ENCODE measurements at regions not wholly inside any gene's neighbourhood (a gene's known extent, or its start where the extent isn't known, plus 50 kb on each side); places are given as distances from the start of the nearest gene placed in this dataset.

DNA sequence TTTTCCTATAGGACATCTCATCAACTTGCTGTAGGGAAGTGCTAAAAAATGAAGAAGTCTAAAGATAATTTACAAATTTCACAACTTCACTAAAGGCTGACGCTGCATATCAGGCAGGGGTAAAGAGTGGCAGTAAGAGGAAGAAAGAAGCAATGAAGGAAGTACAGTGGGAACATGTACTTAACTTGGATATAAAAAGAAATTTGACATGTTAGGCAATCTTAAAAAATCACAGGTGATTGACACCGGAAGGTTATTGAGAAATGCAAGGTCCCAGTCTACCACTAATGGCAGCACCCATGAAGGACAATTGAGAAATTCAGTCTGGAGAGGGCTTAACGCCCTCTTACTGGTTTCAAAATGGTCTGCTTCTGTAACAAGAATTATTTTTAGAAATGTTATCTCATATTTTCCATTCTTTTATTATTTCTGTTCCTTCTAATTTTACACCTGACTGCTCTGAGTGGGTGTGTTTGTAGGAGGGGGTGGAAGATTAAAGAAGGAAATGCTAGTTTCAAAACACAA is 358.1 kb downstream of the KCNJ2 start:
- no peak overlapping the region for H2BK15ac ChIP-seq (ENCODE audit: low read length)
- H3K27me3 ChIP-seq (replicated peaks in 1 of 4; ENCODE audit: control insufficient read depth in 3 of 4, extremely low read depth in 1 of 4, insufficient read depth in 3 of 4, low read length in 3 of 4): no peaks in the 10 kb centered on the region
- no peak overlapping the region for H3K9ac ChIP-seq (replicated peaks in 1 of 4; ENCODE audit: extremely low read depth in 1 of 4, low read depth in 3 of 4, low read length in 3 of 4)
- no peaks in the 10 kb centered on the region for H3K4me1 ChIP-seq (replicated peaks in 1 of 4; ENCODE audit: control insufficient read depth in 3 of 4, insufficient read depth in 4 of 4, low read length in 3 of 4)
- H3K23ac ChIP-seq (ENCODE audit: insufficient read length): peak overlapping the region; percentile 65
- H3K36me3 ChIP-seq (ENCODE audit: control insufficient read depth in 2 of 4, insufficient read depth in 4 of 4, low read length in 3 of 4): no peaks in the 10 kb centered on the region
- no peak overlapping the region for H4K8ac ChIP-seq (ENCODE audit: extremely low read depth, insufficient read depth, low read length)
- H3K4me3 ChIP-seq (ENCODE audit: extremely low read depth in 1 of 4, insufficient read depth in 2 of 4, low read depth in 3 of 4, low read length in 4 of 4): no peak overlapping the region
- H3K4ac ChIP-seq (replicated peaks; ENCODE audit: insufficient read length, low read depth, low read length): no peak overlapping the region
- WGBS, 2 experiments (ENCODE audit: extremely low coverage in 1 of 2, insufficient coverage in 1 of 2, insufficient read length in 1 of 2, insufficient replicate concordance in 2 of 2, low coverage in 1 of 2, low lambda C conversion rate in 2 of 2, missing lambda C conversion rate in 1 of 2): 98% methylated on average over 3 of the region's 3 CpGs; no CpG with 5 or more reads in 1 of the 2 experiments
- CTCF ChIA-PET (ENCODE audit: partially characterized antibody): no interaction called here
- POLR2A ChIA-PET (ENCODE audit: partially characterized antibody): no interaction called here
- no peak overlapping the region for H3K18ac ChIP-seq (ENCODE audit: extremely low read depth, low read length)
- H2AFZ ChIP-seq (ENCODE audit: low read length): no peak overlapping the region
- no peak overlapping the region for H4K5ac ChIP-seq (ENCODE audit: insufficient read length, low read depth, low read length)
- H2BK120ac ChIP-seq (replicated peaks; ENCODE audit: low read depth, low read length): no peak overlapping the region
- H3K23me2 ChIP-seq (ENCODE audit: low read depth, low read length): no peaks in the 10 kb centered on the region
- H3K27ac ChIP-seq (ENCODE audit: low read depth, low read length): no peak overlapping the region
- no peak for DNase-seq (ENCODE audit: low read depth in 1 of 2, low spot score in 2 of 2)
- H3K9me3 ChIP-seq (ENCODE audit: insufficient read depth in 2 of 2, low read depth in 1 of 2, low read length in 1 of 2): no peaks in the 10 kb centered on the region
- TF ChIP-seq EZH2 (IDR thresholded peaks at IDR 0.05; ENCODE audit: low read depth, low read length, severe bottlenecking) (no peak), PHF8 (conservative IDR thresholded peaks at IDR 0.05; ENCODE audit: low read depth, low read length) (no peak), NANOG (IDR thresholded peaks at IDR 0.05; ENCODE audit: insufficient read depth, low read depth, low read length, poor library complexity, severe bottlenecking) (no peak), KDM1A (IDR thresholded peaks at IDR 0.05; ENCODE audit: borderline replicate concordance, low read length) (no peak), SIX5 (IDR thresholded peaks at IDR 0.05; ENCODE audit: low read depth, low read length) (no peak)
- FAIRE-seq: no peak
- H3K79me2 ChIP-seq (ENCODE audit: control insufficient read depth in 1 of 2, insufficient read depth in 2 of 2, low read length in 2 of 2): no peaks in the 10 kb centered on the region
- H3K4me2 ChIP-seq (ENCODE audit: insufficient read depth in 1 of 2, low read depth in 2 of 2, low read length in 2 of 2): no peak overlapping the region
- H2BK12ac ChIP-seq (ENCODE audit: low read depth, low read length): no peak overlapping the region
- H4K20me1 ChIP-seq (replicated peaks in 1 of 2; ENCODE audit: control insufficient read depth in 1 of 2, insufficient read depth in 2 of 2, low read length in 2 of 2): no peaks in the 10 kb centered on the region
- no peak overlapping the region for H2BK20ac ChIP-seq (ENCODE audit: low read length)
- H3K14ac ChIP-seq (ENCODE audit: insufficient read length): no peak overlapping the region
- H3K79me1 ChIP-seq (ENCODE audit: low read depth, low read length): no peaks in the 10 kb centered on the region
- no peak overlapping the region for H2BK5ac ChIP-seq (ENCODE audit: low read depth, low read length)
- no peak overlapping the region for H3K56ac ChIP-seq (replicated peaks; ENCODE audit: insufficient read length, low read depth, low read length)
- no peak overlapping the region for H4K91ac ChIP-seq (replicated peaks; ENCODE audit: insufficient read length, low read length)
- H2AK5ac ChIP-seq (ENCODE audit: low read depth, low read length): no peak overlapping the region
